HEK293T (cell line): ENCODE measurements at regions not wholly inside any gene's neighbourhood (a gene's known extent, or its start where the extent isn't known, plus 50 kb on each side); places are given as distances from the start of the nearest gene placed in this dataset.

Experiments
- CTBP1 ChIP-seq: fragments of 450-650 bp; IDR thresholded peaks from 2 replicates; pipeline ENCODE4 v1.6.1; 2016; ENCODE audit warnings: borderline replicate concordance
- ELF4 ChIP-seq: fragments of 450-650 bp; IDR thresholded peaks from 2 replicates; pipeline ENCODE4 v1.6.1; 2017; ENCODE audit warnings: antibody characterized with exemption
- FOXA1 ChIP-seq: fragments of 450-650 bp; IDR thresholded peaks from 2 replicates; pipeline ENCODE4 v1.6.1; 2016; ENCODE audit warnings: mild to moderate bottlenecking
- FOXM1 ChIP-seq: fragments of 450-650 bp; IDR thresholded peaks from 2 replicates; pipeline ENCODE4 v1.6.1; 2017; ENCODE audit warnings: mild to moderate bottlenecking, borderline replicate concordance
- L3MBTL2 ChIP-seq: fragments of 450-650 bp; conservative IDR thresholded peaks from 2 replicates; pipeline ENCODE4 v1.6.1; 2016; ENCODE audit warnings: mild to moderate bottlenecking
- TARDBP ChIP-seq: fragments of 450-650 bp; IDR thresholded peaks from 2 replicates; pipeline ENCODE4 v1.6.1; 2016

- TF ChIP-seq FOXM1 (no peak), ELF4 (no peak), FOXA1 (no peak), L3MBTL2 (no peak), CTBP1 (no peak), TARDBP (no peak)
These were observed 127.7 kb upstream of the SLC14A2 start for GRCh38 chr18:45487581-45487980.
